OCI-LY7 (cell line): ENCODE measurements at regions not wholly inside any gene's neighbourhood (a gene's known extent, or its start where the extent isn't known, plus 50 kb on each side); places are given as distances from the start of the nearest gene placed in this dataset.

Experiments used
- CTCF ChIP-seq: fragments of 200-600 bp; sonication (generic); conservative IDR thresholded peaks from 2 replicates; pipeline ENCODE4 v1.5.1; 2014; ENCODE audit warnings: mild to moderate bottlenecking, antibody characterized with exemption, low read length, moderate library complexity, mixed read lengths
- EZH2phosphoT487 ChIP-seq: fragments of 200-600 bp; sonication (generic); IDR thresholded peaks from 2 replicates; pipeline ENCODE4 v1.6.1; 2018; ENCODE audit warnings: low read depth, borderline replicate concordance, mild to moderate bottlenecking, mixed run types, antibody characterized with exemption, low read length, moderate library complexity, mixed read lengths

GRCh38 chr2:45154606-45155155, 145.4 kb upstream of the SIX2 start:
- no peak for TF ChIP-seq CTCF
- no peak for TF ChIP-seq EZH2phosphoT487
